ENCODE measurements at regions not wholly inside any gene's neighbourhood (a gene's known extent, or its start where the extent isn't known, plus 50 kb on each side); places are given as distances from the start of the nearest gene placed in this dataset.

DNA sequence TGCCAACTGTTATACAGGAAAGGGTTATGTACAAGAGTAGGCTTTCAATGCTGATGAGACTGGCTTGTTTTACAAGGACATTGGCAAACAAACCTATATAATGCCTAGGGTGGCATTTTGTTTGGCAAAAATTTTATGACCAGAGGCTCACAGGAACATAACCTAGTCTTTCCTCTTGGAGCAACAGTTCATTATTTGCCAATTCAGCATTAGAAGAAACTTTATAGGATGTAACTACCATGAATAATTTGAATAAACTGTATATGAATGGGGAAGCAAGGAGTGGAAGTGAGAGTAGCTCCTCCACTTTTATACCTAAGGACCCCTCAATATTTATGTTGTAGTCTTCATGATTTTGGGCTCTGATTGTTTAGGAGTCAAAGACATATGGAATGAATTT lies 103.9 kb upstream of the WAC start:
- Histone ChIP-seq H3K36me3 (ENCODE audit: control insufficient read depth in 2 of 2, insufficient read depth in 1 of 2, low read length in 2 of 2) (no peaks in the 10 kb centered on the region), H3K4me3 (ENCODE audit: low read depth, low read length) (no peak overlapping the region), H3K4me1 (ENCODE audit: control insufficient read depth, insufficient read depth, low read length) (no peaks in the 10 kb centered on the region), H3K27ac (ENCODE audit: extremely low read depth, low read depth, low read length) (no peak overlapping the region), H3K9me3 (ENCODE audit: control insufficient read depth, insufficient read depth, low read depth, low read length) (no peaks in the 10 kb centered on the region)
- POLR2A ChIA-PET, result no interaction called here
- no peak for TF ChIP-seq SP3 (tag by site-specific recombination; IDR thresholded peaks at IDR 0.05)
- no peak for TF ChIP-seq ZBTB21 (tag by site-specific recombination; IDR thresholded peaks at IDR 0.05)
- TF ChIP-seq ZNF558 (tag by site-specific recombination; IDR thresholded peaks at IDR 0.05), result no peak
- no peak for TF ChIP-seq ZNF2 (tag by site-specific recombination; IDR thresholded peaks at IDR 0.05)
- TF ChIP-seq KLF16 (tag by site-specific recombination; IDR thresholded peaks at IDR 0.05), result no peak
- no peak for TF ChIP-seq ZNF132 (tag by site-specific recombination; IDR thresholded peaks at IDR 0.05; ENCODE audit: borderline replicate concordance)
- TF ChIP-seq ZNF677 (tag by site-specific recombination; IDR thresholded peaks at IDR 0.05), result no peak
- TF ChIP-seq ZNF423 (tag by site-specific recombination; IDR thresholded peaks at IDR 0.05), result no peak
- TF ChIP-seq, protein P1, sequence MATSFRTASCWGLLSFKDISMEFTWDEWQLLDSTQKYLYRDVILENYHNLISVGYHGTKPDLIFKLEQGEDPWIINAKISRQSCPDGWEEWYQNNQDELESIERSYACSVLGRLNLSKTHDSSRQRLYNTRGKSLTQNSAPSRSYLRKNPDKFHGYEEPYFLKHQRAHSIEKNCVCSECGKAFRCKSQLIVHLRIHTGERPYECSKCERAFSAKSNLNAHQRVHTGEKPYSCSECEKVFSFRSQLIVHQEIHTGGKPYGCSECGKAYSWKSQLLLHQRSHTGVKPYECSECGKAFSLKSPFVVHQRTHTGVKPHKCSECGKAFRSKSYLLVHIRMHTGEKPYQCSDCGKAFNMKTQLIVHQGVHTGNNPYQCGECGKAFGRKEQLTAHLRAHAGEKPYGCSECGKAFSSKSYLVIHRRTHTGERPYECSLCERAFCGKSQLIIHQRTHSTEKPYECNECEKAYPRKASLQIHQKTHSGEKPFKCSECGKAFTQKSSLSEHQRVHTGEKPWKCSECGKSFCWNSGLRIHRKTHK (tag by site-specific recombination; IDR thresholded peaks at IDR 0.05), result no peak
- TF ChIP-seq ZNF514 (tag by site-specific recombination; IDR thresholded peaks at IDR 0.05), result no peak
- no peak for TF ChIP-seq ZNF138 (tag by site-specific recombination; IDR thresholded peaks at IDR 0.05; ENCODE audit: borderline replicate concordance)
- no peak for TF ChIP-seq ZNF24 (tag by site-specific recombination; IDR thresholded peaks at IDR 0.05)
- TF ChIP-seq ZNF549 (tag by site-specific recombination; IDR thresholded peaks at IDR 0.05), result no peak
- TF ChIP-seq FEZF1 (tag by site-specific recombination; IDR thresholded peaks at IDR 0.05), result no peak
- no peak for TF ChIP-seq ZNF530 (tag by site-specific recombination; IDR thresholded peaks at IDR 0.05; ENCODE audit: low read depth)
- CTCF ChIA-PET, result interaction anchor here (0.6 kb wide), 1 partner anchor 17 kb away, joined by 4 read pairs; no protein-coding TSS in a partner anchor

DNA sequence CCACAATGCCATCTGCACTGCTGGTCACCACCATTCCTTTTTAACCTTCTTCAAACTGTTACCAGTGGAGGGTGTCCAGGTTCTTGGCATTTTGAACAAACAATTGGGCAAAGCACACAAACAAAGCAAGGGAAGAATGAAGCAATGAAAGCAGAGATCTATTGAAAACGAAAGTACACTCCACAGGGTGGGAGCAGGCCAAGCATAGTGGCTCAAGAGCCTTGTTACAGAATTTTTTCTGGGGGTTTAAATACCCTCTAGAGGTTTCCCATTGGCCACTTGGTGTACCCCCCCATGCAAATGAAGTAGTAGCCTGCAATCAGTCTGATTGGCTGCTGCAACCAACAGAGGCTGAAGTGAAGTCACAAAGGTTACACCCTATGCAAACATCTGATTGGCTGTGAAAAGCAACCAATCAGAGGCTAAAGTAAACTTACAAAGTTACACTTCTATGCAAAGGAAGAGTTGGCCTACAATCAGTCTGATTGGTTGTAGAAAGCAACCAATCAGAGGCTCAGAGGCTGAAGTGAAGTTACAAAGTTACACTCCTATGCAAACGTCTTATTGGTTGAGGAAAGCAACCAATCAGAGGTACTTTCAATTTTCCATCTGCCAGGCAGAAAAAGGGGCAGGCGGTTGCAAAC lies 103.2 kb upstream of the WAC start:
- TF ChIP-seq, protein P2, sequence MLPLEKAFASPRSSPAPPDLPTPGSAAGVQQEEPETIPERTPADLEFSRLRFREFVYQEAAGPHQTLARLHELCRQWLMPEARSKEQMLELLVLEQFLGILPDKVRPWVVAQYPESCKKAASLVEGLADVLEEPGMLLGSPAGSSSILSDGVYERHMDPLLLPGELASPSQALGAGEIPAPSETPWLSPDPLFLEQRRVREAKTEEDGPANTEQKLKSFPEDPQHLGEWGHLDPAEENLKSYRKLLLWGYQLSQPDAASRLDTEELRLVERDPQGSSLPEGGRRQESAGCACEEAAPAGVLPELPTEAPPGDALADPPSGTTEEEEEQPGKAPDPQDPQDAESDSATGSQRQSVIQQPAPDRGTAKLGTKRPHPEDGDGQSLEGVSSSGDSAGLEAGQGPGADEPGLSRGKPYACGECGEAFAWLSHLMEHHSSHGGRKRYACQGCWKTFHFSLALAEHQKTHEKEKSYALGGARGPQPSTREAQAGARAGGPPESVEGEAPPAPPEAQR (tag by site-specific recombination; IDR thresholded peaks at IDR 0.05), result no peak
- TF ChIP-seq, protein P3, sequence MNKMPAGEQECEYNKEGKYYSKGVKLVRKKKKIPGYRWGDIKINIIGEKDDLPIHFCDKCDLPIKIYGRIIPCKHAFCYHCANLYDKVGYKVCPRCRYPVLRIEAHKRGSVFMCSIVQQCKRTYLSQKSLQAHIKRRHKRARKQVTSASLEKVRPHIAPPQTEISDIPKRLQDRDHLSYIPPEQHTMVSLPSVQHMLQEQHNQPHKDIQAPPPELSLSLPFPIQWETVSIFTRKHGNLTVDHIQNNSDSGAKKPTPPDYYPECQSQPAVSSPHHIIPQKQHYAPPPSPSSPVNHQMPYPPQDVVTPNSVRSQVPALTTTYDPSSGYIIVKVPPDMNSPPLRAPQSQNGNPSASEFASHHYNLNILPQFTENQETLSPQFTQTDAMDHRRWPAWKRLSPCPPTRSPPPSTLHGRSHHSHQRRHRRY (tag by site-specific recombination; IDR thresholded peaks at IDR 0.05), result no peak
- TF ChIP-seq, protein P4, sequence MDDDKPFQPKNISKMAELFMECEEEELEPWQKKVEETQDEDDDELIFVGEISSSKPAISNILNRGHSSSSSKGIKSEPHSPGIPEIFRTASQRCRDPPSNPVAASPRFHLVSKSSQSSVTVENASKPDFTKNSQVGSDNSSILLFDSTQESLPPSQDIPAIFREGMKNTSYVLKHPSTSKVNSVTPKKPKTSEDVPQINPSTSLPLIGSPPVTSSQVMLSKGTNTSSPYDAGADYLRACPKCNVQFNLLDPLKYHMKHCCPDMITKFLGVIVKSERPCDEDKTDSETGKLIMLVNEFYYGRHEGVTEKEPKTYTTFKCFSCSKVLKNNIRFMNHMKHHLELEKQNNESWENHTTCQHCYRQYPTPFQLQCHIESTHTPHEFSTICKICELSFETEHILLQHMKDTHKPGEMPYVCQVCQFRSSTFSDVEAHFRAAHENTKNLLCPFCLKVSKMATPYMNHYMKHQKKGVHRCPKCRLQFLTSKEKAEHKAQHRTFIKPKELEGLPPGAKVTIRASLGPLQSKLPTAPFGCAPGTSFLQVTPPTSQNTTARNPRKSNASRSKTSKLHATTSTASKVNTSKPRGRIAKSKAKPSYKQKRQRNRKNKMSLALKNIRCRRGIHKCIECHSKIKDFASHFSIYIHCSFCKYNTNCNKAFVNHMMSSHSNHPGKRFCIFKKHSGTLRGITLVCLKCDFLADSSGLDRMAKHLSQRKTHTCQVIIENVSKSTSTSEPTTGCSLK (tag by site-specific recombination; IDR thresholded peaks at IDR 0.05), result no peak
- TF ChIP-seq SCRT1 (tag by site-specific recombination; IDR thresholded peaks at IDR 0.05; ENCODE audit: borderline replicate concordance), result no peak
- no peak for TF ChIP-seq ZNF747 (tag by site-specific recombination; IDR thresholded peaks at IDR 0.05)
- no peak for TF ChIP-seq ZNF664 (tag by site-specific recombination; IDR thresholded peaks at IDR 0.05)
- no peak for TF ChIP-seq ZNF785 (tag by site-specific recombination; IDR thresholded peaks at IDR 0.05)
- Histone ChIP-seq H3K27ac (ENCODE audit: extremely low read depth, low read depth, low read length) (no peak overlapping the region), H3K9me3 (ENCODE audit: control insufficient read depth, insufficient read depth, low read depth, low read length) (no peaks in the 10 kb centered on the region), H3K4me1 (ENCODE audit: control insufficient read depth, insufficient read depth, low read length) (no peaks in the 10 kb centered on the region), H3K36me3 (ENCODE audit: control insufficient read depth in 2 of 2, insufficient read depth in 1 of 2, low read length in 2 of 2) (no peaks in the 10 kb centered on the region), H3K4me3 (ENCODE audit: low read depth, low read length) (no peak overlapping the region)
- ChIA-PET CTCF (no interaction called here), POLR2A (no interaction called here)

Measured in HEK293 (cell line).